Lower leg skin (tissue), 3 donors: ENCODE measurements at regions not wholly inside any gene's neighbourhood (a gene's known extent, or its start where the extent isn't known, plus 50 kb on each side); places are given as distances from the start of the nearest gene placed in this dataset.

ENCODE experiments used
- CTCF ChIP-seq, 3 donors: fragments of 450-650 bp; IDR thresholded peaks; one replicate each; pipeline ENCODE4 v1.5.1; 2016; ENCODE audit warnings: antibody characterized with exemption in 3 of 3, mild to moderate bottlenecking in 3 of 3, moderate library complexity in 2 of 3
- POLR2A ChIP-seq, 2 donors: fragments of 450-650 bp; IDR thresholded peaks; one replicate each; pipeline ENCODE4 v1.6.1; 2016 to 2017; ENCODE audit warnings: antibody characterized with exemption in 2 of 2, mild to moderate bottlenecking in 1 of 2, moderate library complexity in 1 of 2

DNA sequence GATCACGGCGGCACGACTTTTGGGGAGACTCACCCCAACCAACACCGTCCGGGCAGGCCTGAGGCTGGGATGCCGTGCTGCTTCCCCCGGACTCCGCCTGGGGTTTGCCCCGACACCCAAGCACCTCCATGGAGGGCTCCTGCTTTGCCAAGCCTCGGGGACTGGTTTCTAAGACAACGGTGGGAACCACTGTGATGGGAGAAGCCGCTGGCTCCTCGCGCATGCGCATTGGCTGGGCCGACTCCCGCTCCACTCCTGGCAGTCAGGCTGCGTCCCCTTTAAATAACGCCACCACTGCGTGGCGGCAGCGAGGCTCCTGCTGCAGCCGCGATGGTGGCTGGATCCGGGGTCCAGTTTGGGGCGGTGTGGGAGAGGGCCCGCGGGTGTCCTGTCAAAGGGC is 201.0 kb downstream of the ZNF716 start:
- no peak for TF ChIP-seq CTCF (IDR thresholded peaks at IDR 0.05)
- no peak for TF ChIP-seq POLR2A (IDR thresholded peaks at IDR 0.05)
